Tibial nerve (tissue), 4 donors: ENCODE measurements at regions not wholly inside any gene's neighbourhood (a gene's known extent, or its start where the extent isn't known, plus 50 kb on each side); places are given as distances from the start of the nearest gene placed in this dataset.

Experiments
- DNase-seq, 2 donors: peaks; one replicate each; pipeline ENCODE4 v3.0.0-alpha.2; 2019; ENCODE audit warnings: low spot score in 2 of 2
- H3K27ac ChIP-seq, 4 donors: fragments of 200-600 bp; sonication (generic) in 3 of 4; one replicate each; pipeline ENCODE4 v1.5.1; 2017 to 2019; ENCODE audit warnings: mild to moderate bottlenecking in 1 of 4
- H3K27me3 ChIP-seq, 2 donors: fragments of 200-600 bp; sonication (generic) in 1 of 2; one replicate each; pipeline versions ENCODE4 v1.5.1 to v1.6.0; 2017 to 2019
- H3K36me3 ChIP-seq, 3 donors: fragments of 200-600 bp; sonication (generic); one replicate each; pipeline ENCODE4 v1.5.1; 2018 to 2019
- H3K4me1 ChIP-seq, 4 donors: fragments of 200-600 bp; sonication (generic) in 3 of 4; one replicate each; pipeline ENCODE4 v1.5.1; 2017 to 2019
- H3K4me3 ChIP-seq, 4 donors: fragments of 200-600 bp; sonication (generic) in 3 of 4; one replicate each; pipeline ENCODE4 v1.5.1; 2017 to 2019; ENCODE audit warnings: mild to moderate bottlenecking in 1 of 4, moderate library complexity in 1 of 4
- H3K9me3 ChIP-seq, 4 donors: fragments of 200-600 bp; sonication (generic) in 3 of 4; one replicate each; pipeline ENCODE4 v1.5.1; 2017 to 2019
- EP300 ChIP-seq, 2 donors: sonication (generic); formaldehyde crosslinking; IDR thresholded peaks; one replicate each; pipeline ENCODE4 v1.6.1; 2017; ENCODE audit warnings: antibody characterized with exemption in 2 of 2, mild to moderate bottlenecking in 1 of 2
- POLR2A ChIP-seq, 2 donors: fragments of 450-650 bp; IDR thresholded peaks; one replicate each; pipeline ENCODE4 v1.6.1; 2017; ENCODE audit warnings: antibody characterized with exemption in 2 of 2, mild to moderate bottlenecking in 2 of 2, moderate library complexity in 2 of 2
- whole genome bisulfite sequencing, 2 donors: methylation state at CpG; one replicate each; pipeline ENCODE4 v1.1.5; 2018; 5-methylcytosine and 5-hydroxymethylcytosine counted together
- TF ChIP-seq, protein P1 (sequence below), 5 experiments: fragments of 200-600 bp in 3 of 5; fragments of 450-650 bp in 2 of 5; sonication (generic) in 3 of 5; IDR thresholded peaks; one replicate each; pipeline ENCODE4 v1.5.1; 2016 to 2019; ENCODE audit warnings: antibody characterized with exemption in 5 of 5, mild to moderate bottlenecking in 3 of 5, moderate library complexity in 2 of 5

DNA sequence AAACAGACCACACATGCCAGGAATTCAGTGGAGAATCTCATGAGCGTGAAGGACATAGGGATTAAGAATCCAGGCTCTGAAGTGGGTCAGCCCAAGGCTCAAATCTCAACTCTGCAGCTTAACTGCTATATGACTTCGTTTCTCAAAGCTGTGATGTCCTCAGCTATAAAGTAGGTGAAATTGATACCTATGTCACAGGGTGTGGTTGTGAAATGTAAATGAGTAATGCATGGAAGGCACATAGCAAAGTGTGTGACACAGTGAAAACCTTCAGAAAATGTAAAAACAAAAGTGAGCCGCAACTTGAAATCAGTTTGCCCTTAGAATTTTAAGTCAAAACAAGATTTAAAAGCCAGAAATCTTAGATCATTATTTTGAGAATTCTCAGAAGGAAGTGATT is 145.7 kb upstream of the PRMT6 start:
- no peak for DNase-seq
- no peak for TF ChIP-seq POLR2A (IDR thresholded peaks at IDR 0.05)
- no peak for TF ChIP-seq EP300 (IDR thresholded peaks at IDR 0.05)
- TF ChIP-seq, protein P1, sequence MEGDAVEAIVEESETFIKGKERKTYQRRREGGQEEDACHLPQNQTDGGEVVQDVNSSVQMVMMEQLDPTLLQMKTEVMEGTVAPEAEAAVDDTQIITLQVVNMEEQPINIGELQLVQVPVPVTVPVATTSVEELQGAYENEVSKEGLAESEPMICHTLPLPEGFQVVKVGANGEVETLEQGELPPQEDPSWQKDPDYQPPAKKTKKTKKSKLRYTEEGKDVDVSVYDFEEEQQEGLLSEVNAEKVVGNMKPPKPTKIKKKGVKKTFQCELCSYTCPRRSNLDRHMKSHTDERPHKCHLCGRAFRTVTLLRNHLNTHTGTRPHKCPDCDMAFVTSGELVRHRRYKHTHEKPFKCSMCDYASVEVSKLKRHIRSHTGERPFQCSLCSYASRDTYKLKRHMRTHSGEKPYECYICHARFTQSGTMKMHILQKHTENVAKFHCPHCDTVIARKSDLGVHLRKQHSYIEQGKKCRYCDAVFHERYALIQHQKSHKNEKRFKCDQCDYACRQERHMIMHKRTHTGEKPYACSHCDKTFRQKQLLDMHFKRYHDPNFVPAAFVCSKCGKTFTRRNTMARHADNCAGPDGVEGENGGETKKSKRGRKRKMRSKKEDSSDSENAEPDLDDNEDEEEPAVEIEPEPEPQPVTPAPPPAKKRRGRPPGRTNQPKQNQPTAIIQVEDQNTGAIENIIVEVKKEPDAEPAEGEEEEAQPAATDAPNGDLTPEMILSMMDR (IDR thresholded peaks at IDR 0.05), result no peak
- 83 to 85% methylated on average over 3 of the region's 3 CpGs for WGBS, 2 donors
- H3K4me3 ChIP-seq, result no peak overlapping the region
- H3K9me3 ChIP-seq, result no peaks in the 10 kb centered on the region
- no peaks in the 10 kb centered on the region for H3K27me3 ChIP-seq
- H3K36me3 ChIP-seq, result no peaks in the 10 kb centered on the region
- H3K27ac ChIP-seq, result no peak overlapping the region
- H3K4me1 ChIP-seq, result no peaks in the 10 kb centered on the region

DNA sequence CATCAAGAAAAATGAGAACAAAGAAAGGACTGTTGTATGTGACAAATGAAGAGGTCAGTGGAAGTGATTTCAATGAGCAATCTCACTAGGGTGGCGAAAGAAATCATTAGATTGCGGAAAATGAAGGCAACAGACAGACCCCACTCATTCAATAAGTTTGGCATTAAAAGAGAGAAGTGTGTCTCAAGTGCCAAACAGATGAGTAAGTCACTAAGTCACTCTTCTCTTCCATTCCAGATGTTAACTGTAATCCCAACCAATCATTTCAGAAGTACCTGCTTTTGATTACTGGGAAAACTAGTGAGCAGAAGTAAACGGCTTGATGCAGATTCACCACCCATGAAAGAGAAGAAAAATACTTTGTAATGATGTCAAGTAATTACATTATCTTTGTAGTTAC is 144.3 kb upstream of the PRMT6 start:
- peak overlapping the region in 1 of 4 donors; percentile 16 for H3K27ac ChIP-seq
- no peak for DNase-seq
- 43 to 44% methylated on average over 3 of the region's 3 CpGs for WGBS, 2 donors
- no peaks in the 10 kb centered on the region for H3K27me3 ChIP-seq
- no peaks in the 10 kb centered on the region for H3K4me1 ChIP-seq
- H3K36me3 ChIP-seq, result no peaks in the 10 kb centered on the region
- no peak overlapping the region for H3K4me3 ChIP-seq
- H3K9me3 ChIP-seq, result no peaks in the 10 kb centered on the region
- TF ChIP-seq, protein P1 (IDR thresholded peaks at IDR 0.05), result no peak
- TF ChIP-seq EP300 (IDR thresholded peaks at IDR 0.05) (no peak), POLR2A (IDR thresholded peaks at IDR 0.05) (no peak)

DNA sequence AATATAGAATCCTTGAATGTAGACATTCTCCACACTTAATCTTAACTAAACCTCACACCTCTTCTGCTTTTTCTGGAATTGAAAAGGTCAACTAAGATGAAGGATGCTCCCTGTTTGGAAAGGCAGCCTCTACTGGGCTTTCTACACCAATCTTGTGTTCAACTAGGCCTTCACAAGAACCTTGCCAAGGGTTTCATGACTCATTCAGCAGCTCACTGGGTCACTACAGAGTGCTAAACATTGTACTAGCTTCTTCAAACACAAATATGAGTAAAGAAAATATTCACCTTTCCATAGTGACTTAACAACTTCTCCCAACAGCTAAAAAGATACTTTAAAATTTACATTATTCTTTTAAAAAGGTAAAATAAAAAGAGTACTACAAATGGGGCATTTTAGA is 135.3 kb upstream of the PRMT6 start:
- H3K27me3 ChIP-seq, result no peaks in the 10 kb centered on the region
- no peak for DNase-seq
- H3K27ac ChIP-seq, result no peak overlapping the region
- H3K36me3 ChIP-seq, result no peaks in the 10 kb centered on the region
- TF ChIP-seq EP300 (IDR thresholded peaks at IDR 0.05) (no peak), POLR2A (IDR thresholded peaks at IDR 0.05) (no peak)
- TF ChIP-seq, protein P1 (IDR thresholded peaks at IDR 0.05), result no peak
- no peaks in the 10 kb centered on the region for H3K4me1 ChIP-seq
- H3K4me3 ChIP-seq, result no peak overlapping the region
- no peaks in the 10 kb centered on the region for H3K9me3 ChIP-seq

DNA sequence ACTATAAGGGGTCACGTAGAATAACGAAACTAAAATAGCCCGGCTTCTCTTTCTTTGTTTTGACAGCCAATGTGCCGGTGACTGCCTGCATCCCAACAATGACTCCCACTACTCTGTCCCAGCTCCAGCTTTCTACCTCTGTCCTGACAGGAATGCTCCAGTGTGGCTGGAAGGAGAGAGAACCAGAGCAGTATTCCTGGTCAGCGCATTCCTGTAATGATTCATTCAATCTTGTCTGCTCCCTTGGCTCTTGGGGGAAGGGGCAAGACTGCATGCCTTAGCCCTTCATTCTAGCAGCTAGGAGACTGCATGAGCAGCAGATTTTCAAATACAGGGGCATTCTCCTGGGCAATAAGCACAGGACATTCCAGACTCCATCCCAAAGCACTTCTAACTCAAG is 132.1 kb upstream of the PRMT6 start:
- no peaks in the 10 kb centered on the region for H3K27me3 ChIP-seq
- DNase-seq, result no peak
- H3K27ac ChIP-seq, result no peak overlapping the region
- 58 to 60% methylated on average over 5 of the region's 5 CpGs for WGBS, 2 donors
- no peaks in the 10 kb centered on the region for H3K36me3 ChIP-seq
- H3K4me3 ChIP-seq, result no peak overlapping the region
- H3K9me3 ChIP-seq, result no peaks in the 10 kb centered on the region
- TF ChIP-seq, protein P1 (IDR thresholded peaks at IDR 0.05), result no peak
- TF ChIP-seq POLR2A (IDR thresholded peaks at IDR 0.05) (no peak), EP300 (IDR thresholded peaks at IDR 0.05) (no peak)
- no peaks in the 10 kb centered on the region for H3K4me1 ChIP-seq

DNA sequence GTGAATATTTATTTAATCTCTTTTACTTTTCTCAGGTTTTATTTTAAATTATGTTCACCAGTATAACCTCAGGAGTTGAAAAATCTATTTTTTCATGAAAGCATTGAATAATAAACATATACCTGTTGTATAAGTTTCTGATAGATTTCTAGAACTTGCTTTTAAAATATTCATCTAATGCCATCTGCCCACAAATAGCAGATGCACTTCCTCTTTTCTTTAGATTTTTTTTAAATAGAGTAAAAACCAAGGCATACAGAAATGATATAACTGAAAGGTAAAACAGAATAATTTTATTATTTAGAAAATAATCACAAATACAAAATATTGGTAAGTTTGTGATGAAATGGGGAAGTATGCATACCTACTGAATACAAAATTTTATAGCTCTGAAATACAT is 130.7 kb upstream of the PRMT6 start:
- DNase-seq, result no peak
- Histone ChIP-seq H3K27me3 (no peaks in the 10 kb centered on the region), H3K4me1 (no peaks in the 10 kb centered on the region), H3K27ac (no peak overlapping the region), H3K4me3 (no peak overlapping the region), H3K9me3 (peaks cover 0 to 6% (median 0%) of the 10 kb centered on the region in 4 donors), H3K36me3 (no peaks in the 10 kb centered on the region)
- TF ChIP-seq POLR2A (IDR thresholded peaks at IDR 0.05) (no peak), EP300 (IDR thresholded peaks at IDR 0.05) (no peak)
- TF ChIP-seq, protein P1 (IDR thresholded peaks at IDR 0.05), result no peak
